IMR-90 (cell line): ENCODE measurements at regions not wholly inside any gene's neighbourhood (a gene's known extent, or its start where the extent isn't known, plus 50 kb on each side); places are given as distances from the start of the nearest gene placed in this dataset.
"Not testable (repeated sequence)": the region's sequence is repeated elsewhere in the genome, so short reads cannot be mapped to it uniquely, and the experiment has no call there.

Experiments
- ATAC-seq: fragments of 200-7000 bp; cut with Tn5 transposase; 2 replicates; pipeline ENCODE4 v1.9.1; 2020; ENCODE audit warnings: low read depth, mild to moderate bottlenecking, moderate library complexity
- BruUV-seq: library from RNA; stranded (reverse); fragments of 400-500 nt; replicated peaks from 2 replicates; lab custom pipeline; 2021; lab: Mats Ljungman, UMichigan
- CTCF ChIA-PET: fragments of 300-600 bp; formaldehyde crosslinking; extraction: SDS; loops from one replicate; lab custom pipeline; 2021; ENCODE audit warnings: antibody characterized with exemption; lab: Yijun Ruan, JAX
- POLR2A ChIA-PET: fragments of 300-600 bp; sonication (Branson Sonifier 250); formaldehyde crosslinking; loops from one replicate; lab custom pipeline; 2022; ENCODE audit warnings: antibody characterized with exemption; ENCODE audit not compliant: unreplicated experiment; lab: Charles Lee
- DNase-seq: peaks from one replicate; pipeline ENCODE4 v3.0.0; 2013
- H2AFZ ChIP-seq: replicated peaks from 2 replicates; pipeline ENCODE3; 2013; ENCODE audit warnings: low read length, mild to moderate bottlenecking; ENCODE audit not compliant: poor library complexity
- H2AK5ac ChIP-seq: 2 replicates; pipeline ENCODE4 v1.6.1; 2013; ENCODE audit warnings: low read depth, low read length, inconsistent platforms
- H2AK9ac ChIP-seq: replicated peaks from 2 replicates; pipeline ENCODE3; 2013; ENCODE audit warnings: mild to moderate bottlenecking, low read depth, low read length, moderate library complexity; ENCODE audit not compliant: poor library complexity
- H2BK120ac ChIP-seq: 2 replicates; pipeline ENCODE4 v1.6.1; 2013; ENCODE audit warnings: low read depth, low read length, inconsistent platforms
- H2BK15ac ChIP-seq: 3 replicates; pipeline ENCODE4 v1.6.1; 2013; ENCODE audit warnings: low read depth, low read length, inconsistent platforms
- H2BK20ac ChIP-seq: 2 replicates; pipeline ENCODE4 v1.6.1; 2013; ENCODE audit warnings: low read depth, mild to moderate bottlenecking, inconsistent platforms, low read length, moderate library complexity
- H2BK5ac ChIP-seq: 2 replicates; pipeline ENCODE4 v1.6.1; 2013; ENCODE audit warnings: mild to moderate bottlenecking, low read depth, low read length, inconsistent platforms; ENCODE audit not compliant: poor library complexity, severe bottlenecking
- H3K14ac ChIP-seq: replicated peaks from 2 replicates; pipeline ENCODE4 v1.6.1; 2013; ENCODE audit warnings: low read depth, low read length, inconsistent platforms
- H3K18ac ChIP-seq: 2 replicates; pipeline ENCODE4 v1.6.1; 2013; ENCODE audit warnings: low read depth, low read length, control low read depth
- H3K23ac ChIP-seq: 2 replicates; pipeline ENCODE4 v1.6.1; 2013; ENCODE audit warnings: low read depth, low read length, inconsistent platforms
- H3K27ac ChIP-seq: 2 replicates; pipeline ENCODE4 v1.5.1; 2013; ENCODE audit warnings: mild to moderate bottlenecking, control low read depth, low read length; ENCODE audit not compliant: insufficient read depth
- H3K27me3 ChIP-seq: 2 replicates; pipeline ENCODE4 v1.6.1; 2013; ENCODE audit warnings: low read length; ENCODE audit not compliant: control insufficient read depth, insufficient read depth
- H3K36me3 ChIP-seq: 2 replicates; pipeline ENCODE4 v1.6.1; 2013; ENCODE audit warnings: low read length, mixed read lengths; ENCODE audit not compliant: control insufficient read depth, insufficient read depth
- H3K4ac ChIP-seq: 2 replicates; pipeline ENCODE4 v1.6.1; 2013; ENCODE audit warnings: low read depth, low read length, inconsistent platforms
- H3K4me1 ChIP-seq: 2 replicates; pipeline ENCODE4 v1.6.1; 2013; ENCODE audit warnings: low read length, mixed read lengths; ENCODE audit not compliant: control insufficient read depth, insufficient read depth
- H3K4me2 ChIP-seq: 2 replicates; pipeline ENCODE4 v1.6.1; 2013; ENCODE audit warnings: low read depth, mild to moderate bottlenecking, control low read depth, low read length, moderate library complexity
- H3K4me3 ChIP-seq: 2 replicates; pipeline ENCODE4 v1.5.1; 2013; ENCODE audit warnings: low read depth, mild to moderate bottlenecking, control low read depth, low read length, moderate library complexity; ENCODE audit not compliant: insufficient read depth
- H3K56ac ChIP-seq: 2 replicates; pipeline ENCODE4 v1.6.1; 2013; ENCODE audit warnings: low read length, inconsistent platforms; ENCODE audit not compliant: insufficient read depth; ENCODE audit errors: extremely low read depth
- H3K79me1 ChIP-seq, 2 experiments: 2 replicates each; pipeline ENCODE4 v1.6.1; 2013; ENCODE audit warnings: low read length in 2 of 2, inconsistent platforms in 1 of 2, low read depth in 1 of 2
- H3K9ac ChIP-seq: 2 replicates; pipeline ENCODE4 v1.6.1; 2013; ENCODE audit warnings: low read depth, low read length, control low read depth
- H3K9me1 ChIP-seq: 2 replicates; pipeline ENCODE4 v1.6.1; 2013; ENCODE audit warnings: low read length, inconsistent platforms; ENCODE audit not compliant: insufficient read depth
- H3K9me3 ChIP-seq: 2 replicates; pipeline ENCODE4 v1.6.1; 2013; ENCODE audit warnings: low read length; ENCODE audit not compliant: control insufficient read depth, insufficient read depth
- H4K20me1 ChIP-seq: 2 replicates; pipeline ENCODE4 v1.6.1; 2013; ENCODE audit warnings: low read length, inconsistent platforms; ENCODE audit not compliant: insufficient read depth
- H4K5ac ChIP-seq: 2 replicates; pipeline ENCODE4 v1.6.1; 2013; ENCODE audit warnings: mild to moderate bottlenecking, low read depth, low read length, control low read depth
- H4K8ac ChIP-seq, 2 experiments: 2 replicates each; pipeline ENCODE4 v1.6.1; 2013; ENCODE audit warnings: low read depth in 2 of 2, low read length in 2 of 2, control low read depth in 1 of 2, inconsistent platforms in 1 of 2
- H4K91ac ChIP-seq: 2 replicates; pipeline ENCODE4 v1.6.1; 2013; ENCODE audit warnings: low read depth, low read length, inconsistent platforms; ENCODE audit not compliant: insufficient read depth
- WGBS, 2 experiments: methylation state at CpG; one replicate each; pipeline versions ENCODE4 v1.1.5 to v1.1.7; 2013; ENCODE audit warnings: missing lambda C conversion rate in 2 of 2; ENCODE audit not compliant: insufficient read length in 1 of 2; ENCODE audit errors: extremely low coverage in 2 of 2; 5-methylcytosine and 5-hydroxymethylcytosine counted together
- dilution Hi-C: fragments of 300-500 bp; cut with HindIII; formaldehyde crosslinking; loops from one replicate; pipeline ENCODE4 v1.14.3; 2018; ENCODE audit warnings: low sequenced_read_pairs; ENCODE audit not compliant: unreplicated experiment
- in situ Hi-C: fragments of 300-500 bp; cut with MboI; formaldehyde crosslinking; loops from 3 replicates; pipeline ENCODE4 v1.14.3; 2019; ENCODE audit warnings: low sequenced_read_pairs, inconsistent platforms, mixed read lengths
- intact Hi-C: fragments of 100-400 bp; cut with micrococcal nuclease; formaldehyde crosslinking; loops from 2 replicates; pipeline ENCODE4 v1.10.0; 2022

DNA sequence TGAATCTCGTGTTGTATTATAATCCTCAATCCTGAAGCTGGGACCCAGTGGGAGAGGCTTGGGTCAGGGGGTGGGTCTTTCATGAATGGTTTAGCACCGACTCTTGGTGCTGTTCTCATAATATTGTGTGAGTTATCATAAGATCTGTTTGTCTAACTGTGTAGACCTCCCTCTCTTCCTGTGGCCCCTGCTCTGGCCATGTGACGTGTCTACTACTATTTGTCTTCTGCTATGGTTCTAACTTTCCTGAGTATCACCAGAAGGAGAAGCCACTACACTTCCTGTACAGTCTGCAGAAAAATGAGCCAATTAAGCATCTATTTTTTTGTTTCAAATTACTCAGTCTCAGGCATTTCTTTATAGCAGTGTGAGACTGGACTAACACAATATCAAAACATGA lies 379.7 kb downstream of the TP53TG3F start:
- CTCF ChIA-PET, H3K36me3 ChIP-seq, H3K4me2 ChIP-seq, H2BK15ac ChIP-seq, H2AK9ac ChIP-seq, H3K9me3 ChIP-seq, H3K4me1 ChIP-seq, DNase-seq, H4K91ac ChIP-seq, H3K14ac ChIP-seq, H3K9ac ChIP-seq, H3K18ac ChIP-seq, H2BK20ac ChIP-seq, H2BK5ac ChIP-seq, H3K4ac ChIP-seq, ATAC-seq, H3K4me3 ChIP-seq, H3K56ac ChIP-seq, H3K23ac ChIP-seq, H3K79me1 ChIP-seq, H3K27me3 ChIP-seq, POLR2A ChIA-PET, H2AFZ ChIP-seq, H2AK5ac ChIP-seq, H3K9me1 ChIP-seq, in situ Hi-C loops, H3K27ac ChIP-seq, H4K8ac ChIP-seq, H4K5ac ChIP-seq, dilution Hi-C loops, H4K20me1 ChIP-seq, H2BK120ac ChIP-seq, BruUV-seq, intact Hi-C loops: not testable (repeated sequence)
- no CpG with 5 or more reads among the region's 3 CpGs for WGBS, 2 experiments

DNA sequence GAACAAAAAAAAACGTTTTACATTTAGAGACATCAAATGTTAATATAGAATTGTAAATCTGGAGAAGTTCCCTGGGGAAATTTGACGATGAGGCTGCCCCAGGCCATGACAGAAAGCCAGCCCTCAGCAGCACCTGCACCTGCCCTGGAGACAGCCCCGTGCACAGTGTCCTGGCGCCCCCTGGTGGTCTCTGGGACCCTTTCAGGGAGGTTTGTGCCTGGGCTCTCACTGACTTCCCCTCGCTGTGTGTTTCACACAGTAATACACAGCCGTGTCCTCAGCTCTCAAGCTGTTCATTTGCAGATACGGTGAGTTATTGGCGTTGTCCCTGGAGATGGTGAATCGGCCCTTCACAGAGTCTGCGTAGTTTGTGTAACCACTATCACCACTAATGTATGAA lies 385.1 kb downstream of the TP53TG3F start:
- H3K27me3 ChIP-seq, POLR2A ChIA-PET, CTCF ChIA-PET, H2BK5ac ChIP-seq, H3K9ac ChIP-seq, H2BK15ac ChIP-seq, H4K8ac ChIP-seq, H3K9me1 ChIP-seq, H3K56ac ChIP-seq, H3K4me2 ChIP-seq, H3K23ac ChIP-seq, H3K14ac ChIP-seq, H4K5ac ChIP-seq, H2AK5ac ChIP-seq, dilution Hi-C loops, H3K18ac ChIP-seq, H2AFZ ChIP-seq, DNase-seq, H3K36me3 ChIP-seq, H2BK20ac ChIP-seq, ATAC-seq, H3K4ac ChIP-seq, H3K4me1 ChIP-seq, H3K79me1 ChIP-seq, H4K20me1 ChIP-seq, H3K27ac ChIP-seq, H3K9me3 ChIP-seq, BruUV-seq, H2AK9ac ChIP-seq, H4K91ac ChIP-seq, H2BK120ac ChIP-seq, in situ Hi-C loops, intact Hi-C loops, H3K4me3 ChIP-seq: not testable (repeated sequence)
- WGBS, 2 experiments = no CpG with 5 or more reads among the region's 10 CpGs
